ENCODE measurements at regions not wholly inside any gene's neighbourhood (a gene's known extent, or its start where the extent isn't known, plus 50 kb on each side); places are given as distances from the start of the nearest gene placed in this dataset.

- no peak for TF ChIP-seq CTCF (IDR thresholded peaks at IDR 0.05; ENCODE audit: low read depth, low read length)
- Histone ChIP-seq H3K9me3 (no peaks in the 10 kb centered on the region), H3K4me3 (ENCODE audit: low read depth, low read length) (no peak overlapping the region), H3K36me3 (no peaks in the 10 kb centered on the region), H3K4me1 (peaks cover 43% of the 10 kb centered on the region), H3K27me3 (no peaks in the 10 kb centered on the region)
- DNase-seq = no peak
Measured at GRCh38 chr5:111676926-111677415, 80.0 kb downstream of the NREP start.

GRCh38 chr5:111676466-111676865, 80.5 kb downstream of the NREP start:
- no peaks in the 10 kb centered on the region for H3K36me3 ChIP-seq
- no peaks in the 10 kb centered on the region for H3K27me3 ChIP-seq
- H3K4me1 ChIP-seq = peaks cover 42% of the 10 kb centered on the region
- TF ChIP-seq CTCF (IDR thresholded peaks at IDR 0.05; ENCODE audit: low read depth, low read length) = no peak
- no peak for DNase-seq
- H3K4me3 ChIP-seq (ENCODE audit: low read depth, low read length) = no peak overlapping the region
- no peaks in the 10 kb centered on the region for H3K9me3 ChIP-seq

- H3K4me3 ChIP-seq (ENCODE audit: low read depth, low read length) = no peak overlapping the region
- no peak for TF ChIP-seq CTCF (IDR thresholded peaks at IDR 0.05; ENCODE audit: low read depth, low read length)
- H3K9me3 ChIP-seq = no peaks in the 10 kb centered on the region
- DNase-seq = no peak
- H3K36me3 ChIP-seq = no peaks in the 10 kb centered on the region
- H3K27me3 ChIP-seq = no peaks in the 10 kb centered on the region
- peaks cover 42% of the 10 kb centered on the region for H3K4me1 ChIP-seq
Measured at GRCh38 chr5:111675201-111675934, 81.6 kb downstream of the NREP start.

- Histone ChIP-seq H3K9me3 (no peaks in the 10 kb centered on the region), H3K4me3 (ENCODE audit: low read depth, low read length) (no peak overlapping the region), H3K36me3 (no peaks in the 10 kb centered on the region), H3K4me1 (peaks cover 40% of the 10 kb centered on the region), H3K27me3 (no peaks in the 10 kb centered on the region)
- TF ChIP-seq CTCF (IDR thresholded peaks at IDR 0.05; ENCODE audit: low read depth, low read length) = no peak
- peak; percentile 27 for DNase-seq
Measured at GRCh38 chr5:111673891-111674626, 82.9 kb downstream of the NREP start.

- H3K4me1 ChIP-seq = peaks cover 42% of the 10 kb centered on the region
- no peaks in the 10 kb centered on the region for H3K27me3 ChIP-seq
- no peaks in the 10 kb centered on the region for H3K36me3 ChIP-seq
- no peak overlapping the region for H3K4me3 ChIP-seq (ENCODE audit: low read depth, low read length)
- no peaks in the 10 kb centered on the region for H3K9me3 ChIP-seq
- peak; percentile 36 for DNase-seq
- no peak for TF ChIP-seq CTCF (IDR thresholded peaks at IDR 0.05; ENCODE audit: low read depth, low read length)
Measured at GRCh38 chr5:111672099-111672498, 84.9 kb downstream of the NREP start.
